ENCODE measurements at regions not wholly inside any gene's neighbourhood (a gene's known extent, or its start where the extent isn't known, plus 50 kb on each side); places are given as distances from the start of the nearest gene placed in this dataset.

DNA sequence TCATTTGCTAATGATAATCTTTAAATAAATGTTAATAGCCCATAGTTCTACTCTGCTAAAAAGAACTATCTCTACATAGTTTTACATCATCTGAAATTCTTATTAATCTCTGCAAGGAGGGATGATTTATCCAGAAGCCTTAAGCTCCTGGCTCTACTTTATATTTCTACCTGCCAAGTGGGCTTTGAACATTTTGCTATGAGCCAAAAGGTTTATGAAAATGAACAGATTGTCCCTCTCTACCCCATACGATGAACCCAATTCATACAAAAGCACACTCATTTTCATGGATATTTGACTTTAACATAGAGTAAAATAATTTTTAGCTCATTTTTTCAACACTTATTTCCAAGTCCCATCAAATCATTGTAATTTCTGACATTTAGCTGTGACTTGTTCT lies 611.0 kb downstream of the NSUN3 start:
- intact Hi-C loops (cut with micrococcal nuclease; ENCODE audit: unreplicated experiment) = no loop called here
- Histone ChIP-seq H3K36me3 (ENCODE audit: control insufficient read depth, insufficient read depth, low read length) (no peaks in the 10 kb centered on the region), H3K4me1 (peaks cover 4% of the 10 kb centered on the region; the same call in 1 of the 2 replicates), H3K9me3 (no peaks in the 10 kb centered on the region), H3K4me3 (ENCODE audit: low read depth, low read length) (no peak overlapping the region), H3K27me3 (replicated peaks; ENCODE audit: control insufficient read depth, insufficient read depth, low read length) (no peaks in the 10 kb centered on the region)
- TF ChIP-seq, protein P1, sequence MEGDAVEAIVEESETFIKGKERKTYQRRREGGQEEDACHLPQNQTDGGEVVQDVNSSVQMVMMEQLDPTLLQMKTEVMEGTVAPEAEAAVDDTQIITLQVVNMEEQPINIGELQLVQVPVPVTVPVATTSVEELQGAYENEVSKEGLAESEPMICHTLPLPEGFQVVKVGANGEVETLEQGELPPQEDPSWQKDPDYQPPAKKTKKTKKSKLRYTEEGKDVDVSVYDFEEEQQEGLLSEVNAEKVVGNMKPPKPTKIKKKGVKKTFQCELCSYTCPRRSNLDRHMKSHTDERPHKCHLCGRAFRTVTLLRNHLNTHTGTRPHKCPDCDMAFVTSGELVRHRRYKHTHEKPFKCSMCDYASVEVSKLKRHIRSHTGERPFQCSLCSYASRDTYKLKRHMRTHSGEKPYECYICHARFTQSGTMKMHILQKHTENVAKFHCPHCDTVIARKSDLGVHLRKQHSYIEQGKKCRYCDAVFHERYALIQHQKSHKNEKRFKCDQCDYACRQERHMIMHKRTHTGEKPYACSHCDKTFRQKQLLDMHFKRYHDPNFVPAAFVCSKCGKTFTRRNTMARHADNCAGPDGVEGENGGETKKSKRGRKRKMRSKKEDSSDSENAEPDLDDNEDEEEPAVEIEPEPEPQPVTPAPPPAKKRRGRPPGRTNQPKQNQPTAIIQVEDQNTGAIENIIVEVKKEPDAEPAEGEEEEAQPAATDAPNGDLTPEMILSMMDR (IDR thresholded peaks at IDR 0.05; ENCODE audit: insufficient read depth in 1 of 2, low read depth in 1 of 2, low read length in 1 of 2, severe bottlenecking in 1 of 2, unreplicated experiment in 1 of 2) = no peak
- peaks cover 11% of the 10 kb centered on the region for H3K9me3 Mint-ChIP-seq (ENCODE audit: unreplicated experiment)
- no peak for DNase-seq
- POLR2A ChIA-PET = no interaction called here
- H3K4me1 Mint-ChIP-seq (ENCODE audit: low read depth, unreplicated experiment) = no peaks in the 10 kb centered on the region
- H3K27ac Mint-ChIP-seq (ENCODE audit: unreplicated experiment) = no peak overlapping the region
- no peaks in the 10 kb centered on the region for H3K36me3 Mint-ChIP-seq (ENCODE audit: insufficient read depth, unreplicated experiment)
- no peak overlapping the region for H3K4me3 Mint-ChIP-seq (ENCODE audit: unreplicated experiment)
- BruUV-seq (replicated peaks) = no TSS peak
- H3K27me3 Mint-ChIP-seq (ENCODE audit: insufficient read depth, unreplicated experiment) = no peaks in the 10 kb centered on the region
- CTCF ChIA-PET = no interaction called here

DNA sequence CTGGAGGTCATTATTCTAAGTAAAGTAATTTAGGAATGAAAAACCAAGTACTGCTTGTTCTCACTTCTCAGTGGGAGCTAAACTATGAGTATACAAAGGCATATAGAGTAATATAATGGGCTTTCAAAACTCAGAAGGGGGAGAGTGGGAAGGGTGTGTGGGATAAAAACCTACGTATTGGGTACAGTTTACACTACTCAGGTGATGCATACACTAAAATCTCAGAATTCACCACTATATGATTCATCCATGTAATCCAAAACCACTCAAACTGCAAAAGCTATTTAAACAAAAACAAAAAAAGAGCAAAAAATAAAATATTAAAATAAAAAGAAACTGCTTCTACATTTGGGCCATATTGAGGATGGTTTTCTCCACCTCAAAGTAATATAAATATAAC lies 623.3 kb downstream of the NSUN3 start:
- intact Hi-C loops (cut with micrococcal nuclease; ENCODE audit: unreplicated experiment) = no loop called here
- no peaks in the 10 kb centered on the region for H3K36me3 Mint-ChIP-seq (ENCODE audit: insufficient read depth, unreplicated experiment)
- CTCF ChIA-PET = no interaction called here

DNA sequence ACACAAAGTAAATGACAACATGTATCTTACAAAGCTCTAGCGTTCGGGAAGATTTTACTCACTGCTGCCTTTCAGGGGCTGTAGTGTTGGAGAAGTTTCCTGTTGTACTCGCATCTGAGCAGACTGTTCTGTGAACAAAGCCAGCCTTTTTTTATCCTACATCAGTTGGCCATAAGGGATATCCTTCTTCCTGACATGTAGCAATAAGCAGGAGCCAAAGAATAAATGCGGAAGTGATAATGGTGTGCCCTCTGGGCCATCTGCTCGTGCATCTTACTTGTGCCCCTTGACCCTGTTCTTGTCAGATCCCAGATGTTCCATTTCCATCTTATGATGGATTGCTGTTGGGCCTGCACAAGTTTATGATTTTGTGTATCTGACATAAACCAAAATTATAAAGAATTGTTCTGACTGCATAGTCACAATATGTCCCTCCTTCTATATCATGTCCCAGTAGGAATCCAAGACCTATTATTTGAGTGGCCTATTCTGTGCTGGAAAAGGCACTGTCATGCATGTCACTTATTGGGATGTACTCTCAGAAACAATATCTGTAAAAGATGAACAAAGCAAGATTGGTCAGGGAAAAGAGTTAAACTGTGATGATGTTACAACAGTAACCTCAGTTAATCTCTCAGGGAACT lies 631.3 kb downstream of the NSUN3 start:
- Histone ChIP-seq H3K27me3 (replicated peaks; ENCODE audit: control insufficient read depth, insufficient read depth, low read length) (no peaks in the 10 kb centered on the region), H3K4me3 (ENCODE audit: low read depth, low read length) (no peak overlapping the region), H3K36me3 (ENCODE audit: control insufficient read depth, insufficient read depth, low read length) (no peaks in the 10 kb centered on the region), H3K4me1 (no peaks in the 10 kb centered on the region), H3K9me3 (no peaks in the 10 kb centered on the region)
- TF ChIP-seq, protein P1 (IDR thresholded peaks at IDR 0.05; ENCODE audit: insufficient read depth in 1 of 2, low read depth in 1 of 2, low read length in 1 of 2, severe bottlenecking in 1 of 2, unreplicated experiment in 1 of 2) = no peak
- no peak overlapping the region for H3K4me3 Mint-ChIP-seq (ENCODE audit: unreplicated experiment)
- no peaks in the 10 kb centered on the region for H3K4me1 Mint-ChIP-seq (ENCODE audit: low read depth, unreplicated experiment)
- H3K36me3 Mint-ChIP-seq (ENCODE audit: insufficient read depth, unreplicated experiment) = no peaks in the 10 kb centered on the region
- no peak overlapping the region for H3K27ac Mint-ChIP-seq (ENCODE audit: unreplicated experiment)
- no peaks in the 10 kb centered on the region for H3K27me3 Mint-ChIP-seq (ENCODE audit: insufficient read depth, unreplicated experiment)
- no peaks in the 10 kb centered on the region for H3K9me3 Mint-ChIP-seq (ENCODE audit: unreplicated experiment)
- POLR2A ChIA-PET = no interaction called here
- DNase-seq = no peak
- BruUV-seq (replicated peaks) = no TSS peak
- CTCF ChIA-PET = no interaction called here
- intact Hi-C loops (cut with micrococcal nuclease; ENCODE audit: unreplicated experiment) = no loop called here

More for the DNA sequence above, 623.3 kb downstream of the NSUN3 start:
- Histone ChIP-seq H3K4me1 (no peaks in the 10 kb centered on the region), H3K27me3 (replicated peaks; ENCODE audit: control insufficient read depth, insufficient read depth, low read length) (no peaks in the 10 kb centered on the region), H3K4me3 (ENCODE audit: low read depth, low read length) (no peak overlapping the region), H3K9me3 (peaks cover 5% of the 10 kb centered on the region; the same call in 1 of the 2 replicates), H3K36me3 (ENCODE audit: control insufficient read depth, insufficient read depth, low read length) (no peaks in the 10 kb centered on the region)
- POLR2A ChIA-PET = no interaction called here
- H3K4me3 Mint-ChIP-seq (ENCODE audit: unreplicated experiment) = no peak overlapping the region
- DNase-seq = no peak
- peaks cover 10% of the 10 kb centered on the region for H3K9me3 Mint-ChIP-seq (ENCODE audit: unreplicated experiment)
- no peak overlapping the region for H3K27ac Mint-ChIP-seq (ENCODE audit: unreplicated experiment)
- no peaks in the 10 kb centered on the region for H3K4me1 Mint-ChIP-seq (ENCODE audit: low read depth, unreplicated experiment)
- no TSS peak for BruUV-seq (replicated peaks)
- TF ChIP-seq, protein P1 (IDR thresholded peaks at IDR 0.05; ENCODE audit: insufficient read depth in 1 of 2, low read depth in 1 of 2, low read length in 1 of 2, severe bottlenecking in 1 of 2, unreplicated experiment in 1 of 2) = no peak
- H3K27me3 Mint-ChIP-seq (ENCODE audit: insufficient read depth, unreplicated experiment) = no peaks in the 10 kb centered on the region

All from Caco-2 (cell line).